Caco-2 (cell line): ENCODE measurements at regions not wholly inside any gene's neighbourhood (a gene's known extent, or its start where the extent isn't known, plus 50 kb on each side); places are given as distances from the start of the nearest gene placed in this dataset.

ENCODE experiments used
- BruUV-seq: library from RNA; stranded (reverse); fragments of 400-500 nt; replicated peaks from 2 replicates; lab custom pipeline; 2021; lab: Mats Ljungman, UMichigan
- CTCF ChIA-PET: fragments of 300-600 bp; sonication (Branson Sonifier 250); formaldehyde crosslinking; loops from one replicate; lab custom pipeline; 2022; ENCODE audit warnings: antibody characterized with exemption; lab: Charles Lee
- POLR2A ChIA-PET: fragments of 300-600 bp; sonication (Branson Sonifier 250); formaldehyde crosslinking; loops from one replicate; lab custom pipeline; 2022; ENCODE audit warnings: antibody characterized with exemption; lab: Charles Lee
- DNase-seq, 2 experiments: peaks; one replicate each; pipeline versions ENCODE4 v3.0.0 to v3.0.0-alpha.2; 2020 to 2022
- H3K27me3 ChIP-seq: replicated peaks from 2 replicates; pipeline ENCODE4 v1.6.0; 2011; ENCODE audit warnings: low read length; ENCODE audit not compliant: control insufficient read depth, insufficient read depth
- H3K36me3 ChIP-seq: 2 replicates; pipeline ENCODE4 v1.5.1; 2011; ENCODE audit warnings: low read length; ENCODE audit not compliant: control insufficient read depth, insufficient read depth
- H3K4me1 ChIP-seq: fragments of 250-450 bp; sonication (Bioruptor Pico); 2 replicates; pipeline ENCODE4 v1.5.1; 2020; ENCODE audit warnings: mild to moderate bottlenecking
- H3K4me3 ChIP-seq: 2 replicates; pipeline ENCODE4 v1.5.1; 2011; ENCODE audit warnings: low read depth, mild to moderate bottlenecking, control low read depth, low read length
- H3K9me3 ChIP-seq: fragments of 250-450 bp; sonication (Bioruptor Pico); 2 replicates; pipeline ENCODE4 v1.5.1; 2020; ENCODE audit warnings: mild to moderate bottlenecking, moderate library complexity
- H3K27ac Mint-ChIP-seq: one replicate; pipeline ENCODE4 v1.8.0; 2022; ENCODE audit warnings: mixed read lengths; ENCODE audit not compliant: unreplicated experiment
- H3K27me3 Mint-ChIP-seq: one replicate; pipeline ENCODE4 v1.8.0; 2022; ENCODE audit warnings: mixed read lengths; ENCODE audit not compliant: insufficient read depth, unreplicated experiment
- H3K36me3 Mint-ChIP-seq: one replicate; pipeline ENCODE4 v1.8.0; 2022; ENCODE audit warnings: mild to moderate bottlenecking, mixed read lengths; ENCODE audit not compliant: insufficient read depth, unreplicated experiment
- H3K4me1 Mint-ChIP-seq: one replicate; pipeline ENCODE4 v1.8.0; 2022; ENCODE audit warnings: low read depth, mixed read lengths; ENCODE audit not compliant: unreplicated experiment
- H3K4me3 Mint-ChIP-seq: one replicate; pipeline ENCODE4 v1.8.0; 2022; ENCODE audit warnings: mild to moderate bottlenecking, moderate library complexity, mixed read lengths; ENCODE audit not compliant: unreplicated experiment
- H3K9me3 Mint-ChIP-seq: one replicate; pipeline ENCODE4 v1.8.0; 2022; ENCODE audit warnings: mixed read lengths; ENCODE audit not compliant: unreplicated experiment
- CTCF ChIP-seq, 2 experiments: fragments of 200-600 bp in 1 of 2; IDR thresholded peaks; 1 replicate in 1 of 2; 2 replicates in 1 of 2; pipeline versions ENCODE4 v1.5.1 to v1.8.0; 2011 to 2022; ENCODE audit warnings: antibody characterized with exemption in 1 of 2, control low read depth in 1 of 2, inconsistent platforms in 1 of 2, low read depth in 1 of 2, low read length in 1 of 2, mild to moderate bottlenecking in 1 of 2, moderate library complexity in 1 of 2; ENCODE audit not compliant: insufficient read depth in 1 of 2, severe bottlenecking in 1 of 2, unreplicated experiment in 1 of 2
- intact Hi-C: fragments of 100-400 bp; cut with micrococcal nuclease; formaldehyde crosslinking; loops from one replicate; pipeline ENCODE4 v1.10.0; 2022; ENCODE audit not compliant: unreplicated experiment

- H3K4me1 ChIP-seq: no peaks in the 10 kb centered on the region
- no peak for DNase-seq
- H3K9me3 ChIP-seq: peaks cover 9% of the 10 kb centered on the region; the same call in 1 of the 2 replicates
- H3K27ac Mint-ChIP-seq: no peak overlapping the region
- H3K36me3 Mint-ChIP-seq: no peaks in the 10 kb centered on the region
- no peak overlapping the region for H3K4me3 Mint-ChIP-seq
- ChIA-PET CTCF (no interaction called here), POLR2A (no interaction called here)
- no peaks in the 10 kb centered on the region for H3K27me3 ChIP-seq
- no peak overlapping the region for H3K4me3 ChIP-seq
- no peak for TF ChIP-seq CTCF (IDR thresholded peaks at IDR 0.05; ENCODE audit: insufficient read depth in 1 of 2, low read depth in 1 of 2, low read length in 1 of 2, severe bottlenecking in 1 of 2, unreplicated experiment in 1 of 2)
- no peaks in the 10 kb centered on the region for H3K4me1 Mint-ChIP-seq
- peaks cover 10% of the 10 kb centered on the region for H3K27me3 Mint-ChIP-seq
- peaks cover 9% of the 10 kb centered on the region for H3K9me3 Mint-ChIP-seq
- intact Hi-C loops: no loop called here
- no peaks in the 10 kb centered on the region for H3K36me3 ChIP-seq
- BruUV-seq: no TSS peak
Observed at GRCh38 chr2:196565982-196566381, 73.5 kb upstream of the CCDC150 start.

- H3K4me1 Mint-ChIP-seq: no peaks in the 10 kb centered on the region
- no peaks in the 10 kb centered on the region for H3K36me3 ChIP-seq
- no peaks in the 10 kb centered on the region for H3K9me3 Mint-ChIP-seq
- no peak for TF ChIP-seq CTCF (IDR thresholded peaks at IDR 0.05; ENCODE audit: insufficient read depth in 1 of 2, low read depth in 1 of 2, low read length in 1 of 2, severe bottlenecking in 1 of 2, unreplicated experiment in 1 of 2)
- ChIA-PET CTCF (no interaction called here), POLR2A (no interaction called here)
- DNase-seq: no peak
- H3K4me1 ChIP-seq: no peaks in the 10 kb centered on the region
- no peak overlapping the region for H3K4me3 Mint-ChIP-seq
- peaks cover 11% of the 10 kb centered on the region for H3K27me3 Mint-ChIP-seq
- H3K36me3 Mint-ChIP-seq: no peaks in the 10 kb centered on the region
- intact Hi-C loops: no loop called here
- H3K4me3 ChIP-seq: no peak overlapping the region
- no TSS peak for BruUV-seq
- peaks cover 6% of the 10 kb centered on the region; the same call in 1 of the 2 replicates for H3K9me3 ChIP-seq
- H3K27me3 ChIP-seq: no peaks in the 10 kb centered on the region
- no peak overlapping the region for H3K27ac Mint-ChIP-seq
Observed at GRCh38 chr2:196566961-196567666, 72.4 kb upstream of the CCDC150 start.

GRCh38 chr2:196568506-196568905 is 71.0 kb upstream of the CCDC150 start:
- no peaks in the 10 kb centered on the region for H3K9me3 Mint-ChIP-seq
- H3K27ac Mint-ChIP-seq: no peak overlapping the region
- CTCF ChIA-PET: no interaction called here
- BruUV-seq: no TSS peak
- no peak for TF ChIP-seq CTCF (IDR thresholded peaks at IDR 0.05; ENCODE audit: insufficient read depth in 1 of 2, low read depth in 1 of 2, low read length in 1 of 2, severe bottlenecking in 1 of 2, unreplicated experiment in 1 of 2)
- H3K36me3 Mint-ChIP-seq: no peaks in the 10 kb centered on the region
- intact Hi-C loops: no loop called here
- no peaks in the 10 kb centered on the region for H3K4me1 ChIP-seq
- peaks cover 3% of the 10 kb centered on the region; the same call in 1 of the 2 replicates for H3K9me3 ChIP-seq
- no peaks in the 10 kb centered on the region for H3K27me3 ChIP-seq
- H3K36me3 ChIP-seq: no peaks in the 10 kb centered on the region
- H3K4me3 Mint-ChIP-seq: no peak overlapping the region
- POLR2A ChIA-PET: no interaction called here
- H3K27me3 Mint-ChIP-seq: peaks cover 11% of the 10 kb centered on the region
- no peak for DNase-seq
- H3K4me3 ChIP-seq: no peak overlapping the region
- H3K4me1 Mint-ChIP-seq: no peaks in the 10 kb centered on the region
